OCI-LY1 (cell line): ENCODE measurements at regions not wholly inside any gene's neighbourhood (a gene's known extent, or its start where the extent isn't known, plus 50 kb on each side); places are given as distances from the start of the nearest gene placed in this dataset.

Experiments
- H2AFZ ChIP-seq: fragments of 200-600 bp; sonication (generic), shearing (Covaris generic); 2 replicates; pipeline ENCODE4 v1.6.0; 2014; ENCODE audit warnings: antibody characterized with exemption, mild to moderate bottlenecking, low read length
- H3F3A ChIP-seq: fragments of 200-600 bp; sonication (generic), shearing (Covaris generic); 2 replicates; pipeline ENCODE4 v1.6.0; 2014; ENCODE audit warnings: mild to moderate bottlenecking, antibody characterized with exemption, low read length, moderate library complexity; ENCODE audit not compliant: insufficient read depth
- H3K27ac ChIP-seq: fragments of 200-600 bp; sonication (generic); 2 replicates; pipeline ENCODE4 v1.5.1; 2014; ENCODE audit warnings: low read length, mixed run types, mild to moderate bottlenecking, low read depth; ENCODE audit not compliant: poor library complexity, severe bottlenecking
- H3K27me3 ChIP-seq: fragments of 200-600 bp; sonication (generic); 2 replicates; pipeline ENCODE4 v1.6.0; 2014; ENCODE audit warnings: antibody characterized with exemption, mild to moderate bottlenecking, low read length, moderate library complexity; ENCODE audit not compliant: insufficient read depth
- H3K36me3 ChIP-seq: fragments of 200-600 bp; sonication (generic); 2 replicates; pipeline ENCODE4 v1.6.1; 2014; ENCODE audit warnings: mild to moderate bottlenecking, antibody characterized with exemption, low read length, moderate library complexity, mixed read lengths; ENCODE audit not compliant: insufficient read depth
- H3K4me1 ChIP-seq: fragments of 200-600 bp; sonication (generic); 2 replicates; pipeline ENCODE4 v1.5.1; 2014; ENCODE audit warnings: mild to moderate bottlenecking, low read length, moderate library complexity; ENCODE audit not compliant: insufficient read depth, severe bottlenecking
- H3K4me2 ChIP-seq: fragments of 200-600 bp; sonication (generic), shearing (Covaris generic); 2 replicates; pipeline ENCODE4 v1.6.1; 2014; ENCODE audit warnings: low read length
- H3K4me3 ChIP-seq: fragments of 200-600 bp; sonication (generic); 2 replicates; pipeline ENCODE4 v1.5.1; 2014; ENCODE audit warnings: low read length, low read depth, mild to moderate bottlenecking, mixed read lengths; ENCODE audit not compliant: poor library complexity, severe bottlenecking
- H3K79me2 ChIP-seq: fragments of 200-600 bp; shearing (Covaris generic); 2 replicates; pipeline ENCODE4 v1.6.1; 2016; ENCODE audit warnings: mixed run types, low read length, mixed read lengths; ENCODE audit not compliant: insufficient read depth
- H3K9ac ChIP-seq: fragments of 200-600 bp; sonication (generic), shearing (Covaris generic); 2 replicates; pipeline ENCODE4 v1.6.1; 2014; ENCODE audit warnings: mild to moderate bottlenecking, low read length, mixed read lengths
- H3K9me2 ChIP-seq: fragments of 200-600 bp; sonication (generic), shearing (Covaris generic); 2 replicates; pipeline ENCODE4 v1.6.1; 2014; ENCODE audit warnings: low read depth, mild to moderate bottlenecking, low read length, mixed read lengths
- H3K9me3 ChIP-seq: fragments of 200-600 bp; shearing (Covaris generic); 2 replicates; pipeline ENCODE4 v1.6.1; 2014; ENCODE audit warnings: low read length, mixed read lengths
- H4K20me1 ChIP-seq: fragments of 200-600 bp; sonication (generic), shearing (Covaris generic); 2 replicates; pipeline ENCODE4 v1.6.0; 2016; ENCODE audit warnings: mild to moderate bottlenecking, low read length; ENCODE audit not compliant: insufficient read depth
- CTCF ChIP-seq: fragments of 200-600 bp; sonication (generic), shearing (Covaris generic); IDR thresholded peaks from 2 replicates; pipeline ENCODE4 v1.5.1; 2017; ENCODE audit warnings: mild to moderate bottlenecking, antibody characterized with exemption, low read length, moderate library complexity, mixed read lengths
- EZH2 ChIP-seq: fragments of 200-600 bp; sonication (generic), shearing (Covaris generic); IDR thresholded peaks from 2 replicates; pipeline ENCODE4 v1.8.0; 2017; ENCODE audit warnings: borderline replicate concordance, mixed run types, mild to moderate bottlenecking, antibody characterized with exemption, low read length, moderate library complexity, mixed read lengths

- Histone ChIP-seq H3K4me1 (no peaks in the 10 kb centered on the region), H3K4me2 (no peak overlapping the region), H3K36me3 (no peaks in the 10 kb centered on the region), H2AFZ (no peak overlapping the region), H3F3A (no peaks in the 10 kb centered on the region), H3K9ac (no peak overlapping the region), H3K9me3 (no peaks in the 10 kb centered on the region), H3K9me2 (no peaks in the 10 kb centered on the region), H3K79me2 (no peaks in the 10 kb centered on the region), H3K4me3 (no peak overlapping the region), H3K27me3 (no peaks in the 10 kb centered on the region), H4K20me1 (no peaks in the 10 kb centered on the region), H3K27ac (no peak overlapping the region)
- TF ChIP-seq CTCF (no peak), EZH2 (no peak)
Observed at GRCh38 chr2:188875104-188875503, 99.1 kb upstream of the COL3A1 start.

- no peak overlapping the region for H2AFZ ChIP-seq
- no peaks in the 10 kb centered on the region for H3F3A ChIP-seq
- no peaks in the 10 kb centered on the region for H3K4me1 ChIP-seq
- H3K27ac ChIP-seq = no peak overlapping the region
- H3K36me3 ChIP-seq = no peaks in the 10 kb centered on the region
- H3K27me3 ChIP-seq = no peaks in the 10 kb centered on the region
- no peaks in the 10 kb centered on the region for H3K79me2 ChIP-seq
- TF ChIP-seq CTCF = no peak
- TF ChIP-seq EZH2 = no peak
- no peaks in the 10 kb centered on the region for H3K9me3 ChIP-seq
- H3K9ac ChIP-seq = no peak overlapping the region
- no peak overlapping the region for H3K4me3 ChIP-seq
- no peaks in the 10 kb centered on the region for H4K20me1 ChIP-seq
- no peaks in the 10 kb centered on the region for H3K9me2 ChIP-seq
- no peak overlapping the region for H3K4me2 ChIP-seq
Observed at GRCh38 chr2:188878716-188879115, 95.5 kb upstream of the COL3A1 start.

- H3F3A ChIP-seq = no peaks in the 10 kb centered on the region
- no peaks in the 10 kb centered on the region for H3K27me3 ChIP-seq
- no peak overlapping the region for H2AFZ ChIP-seq
- no peak overlapping the region for H3K4me2 ChIP-seq
- no peak overlapping the region for H3K9ac ChIP-seq
- no peaks in the 10 kb centered on the region for H3K79me2 ChIP-seq
- TF ChIP-seq CTCF (no peak), EZH2 (no peak)
- no peaks in the 10 kb centered on the region for H4K20me1 ChIP-seq
- H3K4me3 ChIP-seq = no peak overlapping the region
- no peaks in the 10 kb centered on the region for H3K36me3 ChIP-seq
- no peaks in the 10 kb centered on the region for H3K9me2 ChIP-seq
- H3K27ac ChIP-seq = no peak overlapping the region
- no peaks in the 10 kb centered on the region for H3K9me3 ChIP-seq
- H3K4me1 ChIP-seq = no peaks in the 10 kb centered on the region
Observed at GRCh38 chr2:188880740-188881139, 93.4 kb upstream of the COL3A1 start.
